NT2/D1 (cell line): ENCODE measurements at regions not wholly inside any gene's neighbourhood (a gene's known extent, or its start where the extent isn't known, plus 50 kb on each side); places are given as distances from the start of the nearest gene placed in this dataset.

ENCODE experiments used
- DNase-seq: peaks from one replicate; pipeline ENCODE4 v3.0.0-alpha.2; 2011; ENCODE audit warnings: low read depth, low spot score
- H3K27me3 ChIP-seq: 2 replicates; pipeline ENCODE4 v1.6.0; 2011; ENCODE audit warnings: mild to moderate bottlenecking; ENCODE audit not compliant: insufficient read length, insufficient read depth
- H3K36me3 ChIP-seq: 2 replicates; pipeline ENCODE4 v1.6.1; 2011; ENCODE audit warnings: mild to moderate bottlenecking, low read length, mixed read lengths; ENCODE audit not compliant: insufficient read depth, insufficient read length
- H3K4me1 ChIP-seq: 2 replicates; pipeline ENCODE4 v1.5.1; 2011; ENCODE audit not compliant: insufficient read depth, insufficient read length
- H3K4me3 ChIP-seq: 2 replicates; pipeline ENCODE4 v1.5.1; 2011; ENCODE audit warnings: low read depth; ENCODE audit not compliant: insufficient read length
- H3K9ac ChIP-seq: 2 replicates; pipeline ENCODE4 v1.6.0; 2011; ENCODE audit warnings: low read depth; ENCODE audit not compliant: insufficient read length
- H3K9me3 ChIP-seq: 2 replicates; pipeline ENCODE4 v1.5.1; 2011; ENCODE audit warnings: mild to moderate bottlenecking, low read length; ENCODE audit not compliant: insufficient read depth
- SUZ12 ChIP-seq: IDR thresholded peaks from 2 replicates; pipeline ENCODE4 v1.6.1; 2011; ENCODE audit not compliant: insufficient read length, insufficient read depth; ENCODE audit errors: extremely low read depth
- YY1 ChIP-seq: IDR thresholded peaks from 2 replicates; pipeline ENCODE4 v1.6.1; 2011; ENCODE audit not compliant: insufficient read length, insufficient read depth
- ZNF274 ChIP-seq: IDR thresholded peaks from 2 replicates; pipeline ENCODE4 v1.6.1; 2011; ENCODE audit warnings: mild to moderate bottlenecking, low read depth, low read length

DNA sequence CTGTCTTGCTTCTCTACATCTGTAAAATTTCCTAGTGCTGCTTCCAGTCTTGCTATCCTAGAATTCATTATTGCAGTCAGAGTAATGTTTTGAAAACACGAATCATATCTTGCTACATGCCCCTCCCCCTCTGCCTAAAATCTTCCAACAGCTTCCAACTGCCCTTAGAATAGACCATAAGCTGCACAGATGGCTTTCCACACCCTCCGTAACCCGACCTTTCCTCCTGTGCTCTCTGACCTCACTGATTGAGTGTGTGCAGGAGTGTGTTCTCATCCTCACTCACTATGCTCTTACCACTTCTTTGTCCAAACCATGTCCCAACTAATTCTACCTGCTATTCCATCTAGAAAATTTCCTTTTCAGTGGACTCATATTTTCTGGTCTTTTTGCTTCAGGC lies 121.2 kb upstream of the ANKRD1 start:
- no peak for DNase-seq
- Histone ChIP-seq H3K9ac (no peak overlapping the region), H3K36me3 (no peaks in the 10 kb centered on the region), H3K9me3 (0 out of 2 replicates have a peak, but pooled peaks cover 7% of the 10 kb centered on the region), H3K4me1 (no peaks in the 10 kb centered on the region), H3K4me3 (no peak overlapping the region), H3K27me3 (no peaks in the 10 kb centered on the region)
- TF ChIP-seq ZNF274 (no peak), YY1 (no peak), SUZ12 (no peak)

GRCh38 chr10:91043173-91043910 lies 122.5 kb upstream of the ANKRD1 start:
- Histone ChIP-seq H3K27me3 (no peaks in the 10 kb centered on the region), H3K9ac (no peak overlapping the region), H3K4me3 (no peak overlapping the region), H3K4me1 (no peaks in the 10 kb centered on the region), H3K36me3 (no peaks in the 10 kb centered on the region), H3K9me3 (0 out of 2 replicates have a peak, but pooled peaks cover 7% of the 10 kb centered on the region)
- TF ChIP-seq SUZ12: no peak
- TF ChIP-seq ZNF274: no peak
- no peak for TF ChIP-seq YY1
- no peak for DNase-seq

- Histone ChIP-seq H3K4me1 (peaks cover 4% of the 10 kb centered on the region), H3K9ac (no peak overlapping the region), H3K27me3 (no peaks in the 10 kb centered on the region), H3K4me3 (no peak overlapping the region), H3K36me3 (no peaks in the 10 kb centered on the region), H3K9me3 (0 out of 2 replicates have a peak, but pooled peaks cover 7% of the 10 kb centered on the region)
- DNase-seq: no peak
- TF ChIP-seq ZNF274 (no peak), SUZ12 (no peak), YY1 (no peak)
These were observed 126.0 kb upstream of the ANKRD1 start for GRCh38 chr10:91046869-91047268.

GRCh38 chr10:91048380-91048779 lies 127.5 kb upstream of the ANKRD1 start:
- Histone ChIP-seq H3K36me3 (no peaks in the 10 kb centered on the region), H3K9ac (no peak overlapping the region), H3K4me3 (no peak overlapping the region), H3K27me3 (no peaks in the 10 kb centered on the region), H3K9me3 (0 out of 2 replicates have a peak, but pooled peaks cover 7% of the 10 kb centered on the region), H3K4me1 (peaks cover 4% of the 10 kb centered on the region)
- DNase-seq: no peak
- TF ChIP-seq ZNF274 (no peak), YY1 (no peak), SUZ12 (no peak)

DNA sequence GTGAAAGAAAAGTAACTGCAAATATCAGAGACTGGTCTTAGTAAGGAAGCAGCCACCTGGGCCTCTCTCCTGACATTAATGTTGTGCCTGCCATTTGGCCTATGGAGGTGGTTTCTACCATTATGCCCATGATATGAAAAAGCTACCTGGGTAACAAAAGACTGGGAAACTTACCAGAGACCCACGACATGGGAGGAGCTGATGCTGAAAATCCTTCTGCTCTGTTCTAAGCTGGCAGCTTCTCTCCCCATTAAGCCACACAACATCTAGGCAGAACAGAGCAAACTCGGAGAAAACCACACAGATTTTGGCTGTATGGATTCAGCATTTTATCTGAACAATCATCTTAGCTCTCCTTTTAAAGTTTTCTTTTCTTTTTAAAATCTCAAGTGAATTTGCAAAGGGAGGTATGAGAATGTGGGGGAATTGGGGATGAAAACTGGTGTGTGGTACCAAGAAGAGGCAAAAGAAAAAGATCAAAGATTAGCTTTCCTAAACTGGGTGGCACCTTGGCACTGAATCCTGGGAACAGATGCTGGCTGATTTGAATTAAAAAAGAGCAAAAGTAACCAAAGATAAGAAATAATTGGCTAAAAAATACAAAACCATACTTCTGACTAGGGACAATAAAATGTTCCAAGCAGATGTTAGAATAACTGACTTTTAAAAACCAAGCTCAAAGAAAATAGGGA lies 128.6 kb upstream of the ANKRD1 start:
- DNase-seq: no peak
- TF ChIP-seq YY1: no peak
- TF ChIP-seq SUZ12: no peak
- TF ChIP-seq ZNF274: no peak
- H3K4me1 ChIP-seq: peaks cover 4% of the 10 kb centered on the region

DNA sequence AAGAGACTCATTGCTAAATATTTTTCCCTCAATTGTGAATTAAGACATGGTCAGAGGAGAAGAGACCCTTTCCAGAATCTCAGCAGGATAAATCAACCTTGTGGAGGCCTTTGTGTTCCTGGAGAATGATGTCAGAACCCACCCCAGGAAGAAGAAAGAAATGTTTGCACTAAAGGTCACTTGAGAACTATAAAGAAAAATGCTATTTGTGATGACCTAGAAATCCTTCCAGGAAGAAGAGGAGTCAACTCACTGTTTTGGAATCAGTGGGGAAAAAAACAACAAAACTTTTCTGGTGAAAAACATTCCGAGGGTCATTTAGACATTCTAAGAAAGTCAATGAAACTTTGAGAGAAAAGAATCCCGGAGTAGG lies 129.1 kb upstream of the ANKRD1 start:
- Histone ChIP-seq H3K4me3 (no peak overlapping the region), H3K36me3 (no peaks in the 10 kb centered on the region), H3K9me3 (0 out of 2 replicates have a peak, but pooled peaks cover 7% of the 10 kb centered on the region), H3K9ac (no peak overlapping the region), H3K27me3 (no peaks in the 10 kb centered on the region), H3K4me1 (peaks cover 4% of the 10 kb centered on the region)
- TF ChIP-seq SUZ12 (no peak), YY1 (no peak), ZNF274 (no peak)
- no peak for DNase-seq

More for the DNA sequence above, 128.6 kb upstream of the ANKRD1 start:
- no peak overlapping the region for H3K9ac ChIP-seq
- no peaks in the 10 kb centered on the region for H3K27me3 ChIP-seq
- no peaks in the 10 kb centered on the region for H3K36me3 ChIP-seq
- H3K4me3 ChIP-seq: no peak overlapping the region
- H3K9me3 ChIP-seq: 0 out of 2 replicates have a peak, but pooled peaks cover 7% of the 10 kb centered on the region

- no peak for DNase-seq
- TF ChIP-seq SUZ12 (no peak), YY1 (no peak), ZNF274 (no peak)
- H3K36me3 ChIP-seq: no peaks in the 10 kb centered on the region
These were observed 129.6 kb upstream of the ANKRD1 start for GRCh38 chr10:91050371-91051034.

More at GRCh38 chr10:91050371-91051034, 129.6 kb upstream of the ANKRD1 start:
- no peak overlapping the region for H3K4me3 ChIP-seq
- H3K4me1 ChIP-seq: peaks cover 4% of the 10 kb centered on the region
- no peak overlapping the region for H3K9ac ChIP-seq
- no peaks in the 10 kb centered on the region for H3K27me3 ChIP-seq
- H3K9me3 ChIP-seq: 0 out of 2 replicates have a peak, but pooled peaks cover 5% of the 10 kb centered on the region
